ENCODE measurements at regions not wholly inside any gene's neighbourhood (a gene's known extent, or its start where the extent isn't known, plus 50 kb on each side); places are given as distances from the start of the nearest gene placed in this dataset.

GRCh38 chr4:156280686-156281085 is 327.0 kb upstream of the CTSO start:
- no peak for TF ChIP-seq CTCF (IDR thresholded peaks at IDR 0.05)
- no peak for TF ChIP-seq POLR2A (IDR thresholded peaks at IDR 0.05)
- no peak for TF ChIP-seq POLR2AphosphoS5 (IDR thresholded peaks at IDR 0.05; ENCODE audit: insufficient read depth in 1 of 2, low read depth in 1 of 2)
